Ovary (tissue), 7 donors: ENCODE measurements at regions not wholly inside any gene's neighbourhood (a gene's known extent, or its start where the extent isn't known, plus 50 kb on each side); places are given as distances from the start of the nearest gene placed in this dataset.

Experiments used
- DNase-seq, 5 donors: peaks; one replicate each; pipeline ENCODE4 v3.0.0-alpha.2; 2019 to 2020
- H3K27ac ChIP-seq, 2 donors: fragments of 200-600 bp; one replicate each; pipeline versions ENCODE4 v1.5.1 to v1.8.0; 2019 to 2022
- H3K27me3 ChIP-seq: fragments of 200-600 bp; one replicate; pipeline ENCODE4 v1.8.0; 2022
- H3K36me3 ChIP-seq: fragments of 200-600 bp; sonication (generic); one replicate; pipeline ENCODE4 v1.5.1; 2019
- H3K4me1 ChIP-seq: one replicate; pipeline ENCODE4 v1.8.1; 2013; ENCODE audit warnings: mild to moderate bottlenecking, moderate library complexity; ENCODE audit not compliant: insufficient read depth
- H3K4me3 ChIP-seq: fragments of 200-600 bp; sonication (generic); one replicate; pipeline ENCODE4 v1.5.1; 2017
- H3K9me3 ChIP-seq, 2 donors: fragments of 200-600 bp in 1 of 2; sonication (generic) in 1 of 2; one replicate each; pipeline versions ENCODE4 v1.5.1 to v1.8.1; 2013 to 2019; ENCODE audit warnings: mild to moderate bottlenecking in 1 of 2, moderate library complexity in 1 of 2
- CTCF ChIP-seq, 3 donors: fragments of 450-650 bp in 2 of 3; fragments of 200-600 bp in 1 of 3; IDR thresholded peaks; one replicate each; pipeline versions ENCODE4 v1.5.1 to v1.8.0; 2016 to 2022; ENCODE audit warnings: antibody characterized with exemption in 3 of 3, mild to moderate bottlenecking in 1 of 3
- EP300 ChIP-seq: sonication (generic); formaldehyde crosslinking; IDR thresholded peaks from one replicate; pipeline ENCODE4 v1.6.1; 2017; ENCODE audit warnings: antibody characterized with exemption
- POLR2A ChIP-seq: fragments of 450-650 bp; IDR thresholded peaks from one replicate; pipeline ENCODE4 v1.6.1; 2017; ENCODE audit warnings: antibody characterized with exemption, mild to moderate bottlenecking, moderate library complexity
- WGBS, 3 donors: extraction: QIAGEN DNeasy Blood & Tissue Kit in 1 of 3; methylation state at CpG; one replicate each; pipeline versions ENCODE4 v1.1.5 to v1.1.7; 2013 to 2017; 5-methylcytosine and 5-hydroxymethylcytosine counted together
- intact Hi-C, 4 donors: fragments of 100-400 bp; cut with DNase I; formaldehyde crosslinking; loops; one replicate each; pipeline versions ENCODE4 v1.11.0 to v1.15.1; 2022 to 2023
- donor health status: DM: no; HTN: no; CAD: no; lungs with moderate emphysema.
- donor health status: DM: no; HTN: no; CAD: no.
- donor health status: Bipolar disorder and iron deficiency.
- donor health status: DM: no; HTN: no; CAD: no.
- donor health status: DM: yes; HTN: yes; CAD: no.

GRCh38 chr3:86723433-86723832 is 267.5 kb downstream of the VGLL3 start:
- H3K36me3 ChIP-seq: no peaks in the 10 kb centered on the region
- no peaks in the 10 kb centered on the region for H3K9me3 ChIP-seq
- TF ChIP-seq POLR2A (no peak), EP300 (no peak), CTCF (IDR thresholded peaks at IDR 0.05) (no peak)
- no peak for DNase-seq
- intact Hi-C loops: no loop called here
- no peak overlapping the region for H3K4me3 ChIP-seq
- H3K4me1 ChIP-seq: no peaks in the 10 kb centered on the region
- H3K27me3 ChIP-seq: no peaks in the 10 kb centered on the region
- H3K27ac ChIP-seq: no peak overlapping the region

- TF ChIP-seq POLR2A: no peak
- no peak for TF ChIP-seq CTCF (IDR thresholded peaks at IDR 0.05)
- no peak for TF ChIP-seq EP300
- Histone ChIP-seq H3K36me3 (no peaks in the 10 kb centered on the region), H3K9me3 (no peaks in the 10 kb centered on the region), H3K4me3 (no peak overlapping the region), H3K4me1 (no peaks in the 10 kb centered on the region), H3K27ac (no peak overlapping the region), H3K27me3 (no peaks in the 10 kb centered on the region)
- no peak for DNase-seq
- 17 to 50% (median 31%) methylated on average over 2 of the region's 2 CpGs for WGBS, 3 donors
- intact Hi-C loops: no loop called here
Observed at GRCh38 chr3:86711634-86712033, 279.3 kb downstream of the VGLL3 start.

GRCh38 chr3:86708893-86709292 is 282.1 kb downstream of the VGLL3 start:
- no peak overlapping the region for H3K27ac ChIP-seq
- no peak for TF ChIP-seq POLR2A
- no peak for TF ChIP-seq EP300
- no peaks in the 10 kb centered on the region for H3K4me1 ChIP-seq
- 81 to 89% (median 84%) methylated on average over 7 of the region's 7 CpGs for WGBS, 3 donors
- no peaks in the 10 kb centered on the region for H3K36me3 ChIP-seq
- H3K27me3 ChIP-seq: no peaks in the 10 kb centered on the region
- no peak overlapping the region for H3K4me3 ChIP-seq
- intact Hi-C loops: no loop called here
- no peaks in the 10 kb centered on the region for H3K9me3 ChIP-seq
- no peak for DNase-seq

- Histone ChIP-seq H3K4me3 (no peak overlapping the region), H3K4me1 (no peaks in the 10 kb centered on the region), H3K27ac (no peak overlapping the region), H3K27me3 (no peaks in the 10 kb centered on the region), H3K36me3 (no peaks in the 10 kb centered on the region), H3K9me3 (no peaks in the 10 kb centered on the region)
- DNase-seq: no peak
- intact Hi-C loops: no loop called here
- WGBS, 3 donors: 17 to 27% (median 21%) methylated on average over 1 of the region's 1 CpG
- TF ChIP-seq POLR2A (no peak), CTCF (IDR thresholded peaks at IDR 0.05) (no peak), EP300 (no peak)
Observed at GRCh38 chr3:86702381-86702958, 288.5 kb downstream of the VGLL3 start.

GRCh38 chr3:86695752-86696151 is 295.2 kb downstream of the VGLL3 start:
- Histone ChIP-seq H3K9me3 (no peaks in the 10 kb centered on the region), H3K27ac (no peak overlapping the region), H3K27me3 (no peaks in the 10 kb centered on the region), H3K36me3 (no peaks in the 10 kb centered on the region), H3K4me1 (no peaks in the 10 kb centered on the region), H3K4me3 (no peak overlapping the region)
- no peak for DNase-seq
- intact Hi-C loops: no loop called here
- TF ChIP-seq CTCF (IDR thresholded peaks at IDR 0.05): no peak
- no peak for TF ChIP-seq EP300
- TF ChIP-seq POLR2A: no peak
- WGBS, 3 donors: 72 to 88% (median 83%) methylated on average over 5 of the region's 5 CpGs
